GM19372 (cell line): ENCODE measurements at regions not wholly inside any gene's neighbourhood (a gene's known extent, or its start where the extent isn't known, plus 50 kb on each side); places are given as distances from the start of the nearest gene placed in this dataset.
A peak's percentile ranks its signal among the peaks of the same experiment; 100 is the strongest.

Source experiments
- ATAC-seq: cut with Tn5 transposase; IDR thresholded peaks from one replicate; pipeline ENCODE4 v1.9.1; 2021; ENCODE audit warnings: mild to moderate bottlenecking, low read depth, moderate library complexity; ENCODE audit not compliant: unreplicated experiment

DNA sequence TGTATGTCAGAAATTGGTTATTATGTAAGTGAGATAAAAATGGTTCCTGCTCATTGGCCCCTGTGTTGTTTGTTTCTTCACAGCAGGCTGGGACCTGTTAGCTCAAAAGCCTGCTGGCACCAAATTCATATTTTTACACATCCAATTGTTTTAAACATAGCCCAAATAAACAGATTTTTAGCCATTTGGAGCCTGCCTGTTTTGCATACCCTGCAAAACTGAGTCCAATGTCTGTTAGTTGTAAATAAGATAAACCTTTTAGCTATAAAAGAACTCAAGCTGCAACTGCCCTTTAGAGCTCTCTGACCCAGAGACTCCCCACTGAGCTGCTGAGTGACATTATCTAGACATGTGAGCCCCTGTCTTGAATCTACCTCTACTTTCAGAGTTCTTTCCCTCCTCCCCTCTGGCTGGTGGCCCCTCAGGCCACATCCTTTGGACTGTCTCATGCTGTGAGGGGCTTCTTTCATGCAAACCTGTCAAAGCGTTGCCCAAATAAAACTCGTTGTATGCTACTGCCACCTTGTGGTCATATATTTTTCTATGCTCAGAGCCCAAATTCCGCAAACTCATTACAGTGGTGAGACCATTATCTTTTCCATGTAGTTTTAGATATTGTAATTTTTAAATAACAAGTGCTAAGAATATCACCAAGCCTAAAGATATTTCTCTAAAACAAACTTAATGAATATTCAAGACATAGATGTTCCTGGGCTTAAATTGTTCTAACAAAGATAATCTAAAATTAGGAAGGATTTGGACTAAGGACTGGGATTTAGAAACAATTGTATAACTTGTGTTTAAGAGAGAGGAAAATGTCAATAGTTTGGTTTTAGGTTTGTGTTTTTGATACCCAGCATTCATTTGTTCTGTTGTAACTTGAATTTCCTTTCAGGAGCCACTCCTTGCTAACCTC is 337.9 kb downstream of the AACS start:
- no peak for ATAC-seq

DNA sequence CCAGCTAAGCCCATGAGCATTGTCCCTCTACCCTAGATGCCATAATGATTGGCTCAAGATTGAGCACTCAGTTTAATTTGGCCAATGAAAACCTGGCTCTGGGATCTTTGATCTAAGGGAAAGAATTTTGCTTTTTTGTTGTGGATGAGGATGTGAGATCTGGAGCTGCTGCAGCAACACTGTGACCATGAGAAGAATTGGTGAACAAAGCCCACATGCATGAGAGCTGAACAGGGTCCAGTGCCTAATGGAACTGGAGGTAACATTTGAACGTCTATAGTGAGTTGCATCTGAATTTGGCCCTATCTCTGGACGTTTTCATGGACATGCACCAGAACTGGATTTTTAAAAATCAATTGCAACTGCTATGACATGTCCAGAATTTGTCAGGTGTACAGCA is 338.6 kb downstream of the AACS start:
- ATAC-seq = no peak

DNA sequence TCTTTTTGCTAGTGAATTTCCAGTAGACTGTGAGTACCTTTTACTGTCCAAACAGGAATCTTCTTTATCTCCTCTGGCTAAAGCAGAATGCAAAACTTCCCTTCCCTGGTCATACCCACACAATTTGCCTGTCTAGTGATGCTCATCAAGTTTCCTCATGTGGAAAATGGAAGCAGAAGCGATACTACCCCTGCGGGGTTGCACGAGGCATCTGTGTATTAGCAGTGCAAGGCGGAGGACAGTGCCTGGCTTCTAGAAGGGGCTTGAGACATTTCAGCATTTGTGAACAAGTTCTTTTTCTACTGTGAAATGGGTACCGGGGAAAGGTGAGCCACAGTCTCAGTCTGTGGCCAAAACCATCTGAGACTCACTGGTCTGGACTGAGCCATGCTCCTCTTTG is 340.9 kb downstream of the AACS start:
- ATAC-seq = peak; percentile 73

GRCh38 chr12:125408718-125409117 is 343.5 kb downstream of the AACS start:
- ATAC-seq = no peak

- ATAC-seq = no peak
Measured at GRCh38 chr12:125412506-125412905, 347.3 kb downstream of the AACS start.

GRCh38 chr12:125417446-125417845 is 352.2 kb downstream of the AACS start:
- no peak for ATAC-seq

DNA sequence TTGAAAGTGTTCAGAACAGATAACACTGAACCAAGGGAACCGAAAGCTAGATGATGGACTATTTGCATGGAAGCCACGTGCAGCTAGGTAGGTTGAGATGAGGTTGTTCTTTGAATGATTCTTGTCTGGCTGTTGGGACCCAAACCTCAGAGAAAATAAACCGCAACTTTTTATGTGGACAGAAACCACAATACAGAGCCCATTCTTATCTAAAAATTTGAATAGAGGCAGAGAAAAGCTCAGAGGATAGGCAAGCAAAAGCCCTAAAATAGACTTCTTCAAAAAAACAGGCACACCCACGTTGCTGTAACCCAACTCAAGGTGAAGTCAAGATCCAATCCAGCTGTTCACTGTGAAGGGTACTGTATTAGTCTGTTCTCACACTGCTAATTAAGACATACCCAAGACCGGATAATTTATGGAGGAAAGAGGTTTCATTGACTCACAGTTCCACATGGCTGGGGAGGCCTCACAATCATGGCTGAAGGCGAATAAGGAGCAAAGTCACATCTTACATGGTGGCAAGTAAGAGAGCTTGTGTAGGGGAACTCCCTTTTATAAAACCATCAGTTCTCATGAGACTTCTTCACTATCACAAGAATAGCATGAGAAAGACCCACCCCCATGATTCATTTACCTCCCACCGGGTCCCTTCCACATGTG is 353.8 kb downstream of the AACS start:
- peak; percentile 57 for ATAC-seq

DNA sequence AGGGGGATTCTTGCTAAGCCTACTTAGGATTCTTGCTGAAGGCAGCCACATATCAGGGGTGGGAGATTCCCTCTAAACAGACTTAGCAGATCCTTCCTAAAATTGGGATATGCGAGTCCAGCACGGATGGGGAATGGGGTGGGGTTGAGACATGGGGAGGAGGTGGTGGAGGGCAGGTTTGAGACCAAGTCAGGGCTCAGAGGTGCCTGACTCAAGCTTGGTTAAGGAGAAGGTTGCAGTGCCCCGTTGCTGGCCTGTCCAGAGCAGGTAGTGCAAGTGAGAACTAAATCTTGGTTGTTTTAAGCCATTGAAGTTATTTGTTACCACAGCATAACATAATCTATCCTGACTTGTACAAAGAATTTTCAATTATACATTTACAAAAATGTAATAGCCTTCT is 359.7 kb downstream of the AACS start:
- no peak for ATAC-seq

DNA sequence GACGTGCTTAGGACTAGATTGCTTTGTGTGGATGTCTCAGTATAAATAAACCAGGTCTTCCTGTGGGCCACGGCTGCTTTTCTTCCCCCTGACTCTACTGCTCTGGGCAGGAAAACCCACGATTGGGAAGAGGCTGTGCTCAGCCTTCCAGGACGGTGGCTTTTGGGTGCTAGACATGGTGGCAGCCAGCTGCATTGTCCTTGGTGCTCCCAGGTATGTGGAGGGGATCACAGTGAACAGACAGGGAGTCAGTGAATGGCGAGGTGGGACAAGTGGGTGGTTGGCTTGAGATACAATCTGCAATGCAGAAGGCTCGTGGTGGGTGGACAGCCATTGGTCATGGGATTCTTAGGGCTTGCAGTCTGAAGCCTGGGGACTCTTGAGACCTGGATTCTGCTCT is 366.3 kb downstream of the AACS start:
- no peak for ATAC-seq

- ATAC-seq = no peak
Measured at GRCh38 chr12:125434131-125434530, 368.9 kb downstream of the AACS start.

GRCh38 chr12:125434936-125435443 is 369.8 kb downstream of the AACS start:
- peak; percentile 80 for ATAC-seq

DNA sequence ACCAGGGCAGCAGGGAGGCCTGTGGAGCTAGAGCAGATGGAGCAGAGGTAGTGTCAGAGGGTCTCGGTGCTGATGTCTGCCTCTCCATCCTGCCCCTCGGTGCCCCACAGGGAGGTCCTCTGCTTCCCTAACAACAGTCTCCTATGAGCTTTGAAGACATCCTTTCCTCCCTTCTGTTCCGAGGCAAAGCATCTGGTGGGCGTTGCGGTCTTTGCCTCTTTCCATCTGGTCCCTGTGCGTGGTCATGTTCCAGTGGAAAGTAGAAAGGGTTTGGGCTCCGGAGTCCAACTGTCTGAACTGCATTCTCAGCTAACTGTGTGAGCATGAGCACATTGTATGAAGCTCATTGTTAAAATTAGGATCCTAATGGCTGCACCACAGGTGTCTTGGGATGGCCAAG is 370.6 kb downstream of the AACS start:
- no peak for ATAC-seq

DNA sequence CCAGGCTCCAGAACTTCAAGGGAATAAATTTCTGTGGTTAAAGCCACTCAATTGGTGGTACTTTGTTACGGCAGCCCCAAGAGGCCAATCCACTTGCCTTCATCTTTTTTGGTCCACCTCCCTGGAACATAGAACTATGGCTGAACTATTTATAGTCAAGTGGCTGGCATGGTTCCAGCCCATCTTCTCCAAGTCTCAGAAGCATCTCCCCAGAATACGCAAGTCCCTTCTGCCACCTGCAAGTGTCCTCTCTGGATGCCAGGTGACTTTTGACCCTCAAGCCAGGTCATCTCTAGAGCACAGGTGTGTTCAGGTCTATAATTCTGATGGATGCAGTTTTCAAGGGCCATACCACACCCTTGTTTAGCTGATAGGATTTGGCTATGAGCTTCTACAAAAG is 371.5 kb downstream of the AACS start:
- ATAC-seq = no peak

GRCh38 chr12:125440399-125440798 is 375.2 kb downstream of the AACS start:
- ATAC-seq = no peak

DNA sequence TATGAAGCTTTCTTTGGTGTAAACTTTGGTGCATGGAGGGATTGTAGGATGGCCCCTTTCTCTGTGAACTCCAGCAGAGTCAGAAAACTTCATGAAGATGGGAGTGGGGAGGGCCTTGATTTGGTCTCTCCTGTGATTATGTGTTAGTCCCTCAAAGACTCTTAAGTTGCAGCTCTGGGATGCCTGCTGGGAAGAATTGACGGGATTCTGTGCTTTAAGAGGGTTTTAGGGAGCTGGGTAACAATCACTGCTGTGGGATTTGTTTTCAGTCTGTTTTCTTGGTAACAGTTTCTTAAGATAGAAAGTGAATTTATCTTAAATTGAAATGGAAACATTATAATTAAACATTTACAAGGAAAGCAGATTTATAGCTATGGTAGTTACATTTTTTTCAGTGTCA is 378.1 kb downstream of the AACS start:
- ATAC-seq = no peak

- no peak for ATAC-seq
Measured at GRCh38 chr12:125451408-125451807, 386.2 kb downstream of the AACS start.

- ATAC-seq = no peak
Measured at GRCh38 chr12:125453751-125454150, 388.5 kb downstream of the AACS start.

GRCh38 chr12:125454291-125454690 is 389.1 kb downstream of the AACS start:
- ATAC-seq = no peak

- ATAC-seq = no peak
Measured at GRCh38 chr12:125454786-125455480, 389.7 kb downstream of the AACS start.

DNA sequence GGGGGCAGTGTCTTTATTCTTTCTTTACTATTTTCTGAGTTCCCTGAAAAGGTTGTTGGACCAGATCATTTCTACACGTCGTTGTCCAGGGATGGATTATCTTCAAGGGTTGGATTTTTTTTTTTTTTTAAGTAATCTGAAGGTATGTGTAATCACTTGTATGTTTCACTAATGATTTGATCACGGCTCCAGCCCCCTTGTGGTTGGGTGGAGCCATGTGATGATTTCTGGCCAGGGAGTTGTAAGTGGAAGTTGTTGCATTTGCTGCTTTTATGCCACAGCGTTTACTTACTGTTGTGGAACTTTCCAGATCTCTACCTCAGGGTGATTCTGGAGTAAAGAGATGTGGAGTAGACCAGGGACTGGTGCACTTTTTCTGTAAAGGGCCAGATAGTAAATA is 390.3 kb downstream of the AACS start:
- ATAC-seq = no peak
